Epithelial cell of prostate (primary cell): ENCODE measurements at regions not wholly inside any gene's neighbourhood (a gene's known extent, or its start where the extent isn't known, plus 50 kb on each side); places are given as distances from the start of the nearest gene placed in this dataset.

ENCODE experiments used
- DNase-seq: peaks from one replicate; pipeline ENCODE4 v3.0.0-alpha.2; 2011; ENCODE audit warnings: low read depth, low spot score
- H3K27ac ChIP-seq: fragments of 450-650 bp; 2 replicates; pipeline ENCODE4 v1.5.1; 2017; ENCODE audit warnings: mild to moderate bottlenecking

DNA sequence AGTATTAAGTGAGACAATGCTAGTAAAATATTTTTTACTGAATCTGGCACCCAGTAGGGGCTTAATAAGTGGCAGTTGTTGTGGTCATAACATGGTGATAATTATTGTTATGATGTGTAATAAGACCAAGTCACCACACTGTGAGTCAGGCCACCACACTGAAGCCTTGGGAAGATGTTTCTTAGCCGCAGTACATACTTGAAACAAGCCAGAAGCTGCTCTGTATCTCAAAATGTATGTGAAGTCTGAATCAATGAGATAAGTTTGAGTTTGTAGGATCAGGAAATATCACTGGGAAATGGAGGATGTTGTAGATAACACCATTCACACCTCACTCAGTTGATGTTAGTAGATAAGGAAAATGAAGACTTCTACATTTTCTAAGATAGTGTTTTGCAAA lies 51.3 kb upstream of the PTPN3 start:
- DNase-seq, result no peak
- no peak overlapping the region for H3K27ac ChIP-seq

DNA sequence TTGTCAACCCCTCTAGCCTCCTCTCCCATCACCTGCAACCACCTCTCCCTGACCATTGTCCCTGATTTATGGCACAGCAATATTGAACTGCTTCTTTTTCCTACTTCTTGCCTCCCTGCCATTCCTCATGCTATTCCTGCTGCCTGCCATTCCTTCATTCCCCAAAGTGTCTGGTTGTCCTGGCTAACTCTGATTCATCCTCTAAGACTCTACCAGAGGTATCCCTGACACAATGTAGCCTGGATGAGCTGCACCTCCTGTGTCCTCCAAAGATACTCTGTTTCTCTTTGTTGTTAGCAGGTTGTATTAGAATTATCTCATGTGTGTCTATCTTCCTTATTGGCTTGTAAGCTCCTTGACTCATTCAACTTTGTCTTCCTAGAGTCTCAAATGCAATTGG lies 53.5 kb upstream of the PTPN3 start:
- peak overlapping the region; percentile 21 for H3K27ac ChIP-seq

DNA sequence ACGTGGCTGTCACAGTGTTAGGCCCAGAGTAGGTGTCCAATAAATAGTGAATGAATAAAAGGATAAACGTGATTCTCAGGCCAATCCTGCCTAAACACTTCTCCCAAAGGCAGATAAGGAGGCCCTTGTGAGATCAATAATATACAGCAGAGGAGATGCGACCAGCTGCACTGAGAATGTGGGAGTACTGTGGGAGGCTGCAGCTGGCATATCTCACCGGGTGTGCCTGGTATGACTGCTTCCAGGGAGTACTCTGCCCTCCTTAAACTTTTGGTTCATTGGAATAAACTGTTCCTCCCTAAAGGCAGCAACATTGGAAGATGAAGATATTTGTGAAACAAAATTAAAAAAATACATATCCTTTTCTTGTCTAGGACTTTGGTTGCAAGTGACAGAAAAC lies 57.1 kb upstream of the PTPN3 start:
- peak overlapping the region; percentile 98 for H3K27ac ChIP-seq
- no peak for DNase-seq

More for the DNA sequence above, 53.5 kb upstream of the PTPN3 start:
- DNase-seq, result no peak

DNA sequence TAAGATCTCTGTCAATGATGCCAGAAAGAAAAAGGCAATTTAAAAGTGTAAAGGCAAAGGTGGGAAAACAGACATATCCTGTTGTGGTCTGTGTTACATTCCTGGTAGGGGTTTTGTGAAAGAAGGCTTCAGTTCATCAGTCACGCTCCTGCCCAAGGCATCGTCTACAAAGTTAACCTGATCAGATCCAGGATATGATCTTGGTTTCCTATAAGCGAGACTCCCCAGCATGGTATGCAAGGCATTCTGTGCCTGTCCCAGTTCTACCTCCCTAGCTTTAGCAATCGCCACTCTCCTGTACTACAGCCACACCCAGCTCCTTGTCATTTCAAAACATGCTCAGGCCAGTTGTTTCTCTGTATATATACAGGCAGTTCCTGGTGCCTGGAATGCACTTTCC lies 58.0 kb upstream of the PTPN3 start:
- DNase-seq, result peak; percentile 83
- peak overlapping the region; percentile 98 for H3K27ac ChIP-seq

DNA sequence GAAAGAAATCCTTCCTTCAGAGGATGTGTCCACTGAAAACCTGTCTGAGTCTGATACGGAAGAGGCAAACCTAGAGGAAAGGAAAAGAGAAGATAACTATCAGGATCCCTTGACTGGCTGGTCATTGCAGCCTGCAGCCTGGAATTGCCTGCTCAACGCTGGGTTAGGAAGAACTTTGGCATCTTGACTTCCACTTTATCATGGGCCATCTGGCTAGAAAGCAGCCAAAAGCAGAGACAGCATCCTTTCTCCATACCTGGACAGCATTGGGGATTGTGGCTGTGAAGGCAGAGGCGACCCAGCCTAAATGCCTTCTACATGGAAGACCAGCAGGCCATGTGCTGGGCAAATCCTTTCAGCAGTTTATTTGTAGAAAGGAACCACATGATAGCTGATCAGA lies 58.7 kb upstream of the PTPN3 start:
- peak overlapping the region; percentile 98 for H3K27ac ChIP-seq
- no peak for DNase-seq

DNA sequence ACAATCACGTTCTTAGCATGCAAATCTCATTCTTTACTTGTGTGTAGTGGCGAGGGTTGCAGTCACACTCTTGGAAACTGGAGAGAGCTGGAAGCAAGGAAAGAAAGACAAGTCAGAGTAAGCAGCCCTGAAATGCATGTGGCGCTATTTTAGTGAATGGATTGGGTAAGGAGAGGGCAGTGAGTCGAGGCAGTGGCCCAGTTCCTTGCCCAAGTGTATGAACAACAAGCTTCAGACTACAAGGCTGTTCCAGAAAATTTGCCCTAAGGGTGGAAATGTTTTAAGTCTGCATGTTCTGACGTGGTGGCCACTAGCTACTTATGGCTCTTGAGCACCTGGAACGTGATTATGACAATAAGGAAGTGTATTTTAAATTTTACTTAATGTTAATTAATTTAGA lies 59.4 kb upstream of the PTPN3 start:
- peak; percentile 66 for DNase-seq
- peak overlapping the region; percentile 98 for H3K27ac ChIP-seq

DNA sequence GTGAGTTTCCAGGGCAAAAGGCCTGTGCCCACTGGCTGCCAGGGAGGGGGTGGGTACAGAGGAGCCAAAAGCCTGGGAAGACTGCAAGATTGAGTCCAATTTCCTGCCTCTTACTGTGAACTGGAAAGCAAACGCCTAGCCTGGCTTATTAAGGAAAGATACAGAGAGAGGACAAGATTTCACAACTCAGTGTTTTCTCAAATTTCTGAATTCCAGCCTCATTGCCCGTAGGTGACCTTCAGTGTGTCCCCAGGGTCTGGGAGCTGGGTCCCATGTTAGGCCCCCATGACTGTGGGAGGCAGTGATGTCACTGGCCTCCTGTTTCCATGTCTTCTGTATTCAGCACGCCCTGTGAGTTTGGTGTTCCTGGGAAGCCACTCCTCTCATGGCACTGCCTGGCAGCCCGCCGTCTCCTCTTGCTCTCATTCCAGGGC lies 60.6 kb upstream of the PTPN3 start:
- no peak overlapping the region for H3K27ac ChIP-seq
- no peak for DNase-seq

DNA sequence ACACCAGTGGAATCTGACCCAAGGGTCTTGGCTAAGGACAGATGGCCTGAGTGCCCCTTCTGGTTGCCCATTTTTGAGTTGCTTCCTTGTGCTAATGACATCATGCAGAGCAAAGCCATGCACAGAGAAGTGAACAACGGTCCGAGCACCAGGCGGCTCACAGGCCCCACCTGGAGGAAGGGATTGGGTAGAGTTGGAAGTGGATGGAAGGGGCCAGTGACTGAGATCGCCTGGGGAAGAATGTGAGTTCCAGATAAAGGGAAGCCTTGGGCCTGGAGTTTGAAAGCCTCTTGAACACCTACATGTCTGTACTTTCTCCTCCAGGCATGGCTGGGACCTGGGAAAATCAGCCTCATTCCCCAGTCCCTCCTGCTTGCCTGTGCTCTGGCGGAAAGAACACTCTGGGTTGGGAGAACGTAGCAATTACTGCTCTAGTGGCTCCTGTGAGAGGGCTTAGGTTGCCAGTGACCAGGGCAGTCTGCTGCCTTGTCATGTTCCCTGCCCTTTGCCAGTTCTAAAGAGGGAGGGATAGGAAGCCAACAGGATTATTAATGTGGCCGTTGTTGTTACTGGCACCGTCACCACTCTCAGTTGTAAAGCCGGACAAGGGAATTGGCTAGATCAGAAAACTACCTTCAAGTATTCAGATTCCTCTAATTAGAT lies 62.5 kb upstream of the PTPN3 start:
- H3K27ac ChIP-seq, result no peak overlapping the region
- no peak for DNase-seq

DNA sequence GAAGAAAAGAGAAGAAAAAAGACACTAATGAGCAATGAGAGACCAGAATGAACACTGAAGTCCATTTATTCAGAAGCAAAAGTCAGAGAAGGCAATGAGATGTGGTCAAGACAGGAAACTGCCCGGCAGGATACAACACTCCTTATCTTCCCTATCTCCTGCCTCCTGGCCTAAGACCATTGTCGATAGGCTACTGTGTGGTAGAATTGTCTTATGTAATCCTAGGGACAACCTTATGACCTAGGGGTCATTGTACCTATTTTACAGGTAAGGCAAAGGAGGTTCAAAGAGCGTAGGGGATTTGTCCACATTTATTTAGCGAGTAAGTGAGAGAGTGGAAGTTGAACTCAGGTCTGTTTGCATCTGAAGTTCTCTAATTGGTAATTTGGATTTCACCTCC lies 63.0 kb upstream of the PTPN3 start:
- no peak for DNase-seq

DNA sequence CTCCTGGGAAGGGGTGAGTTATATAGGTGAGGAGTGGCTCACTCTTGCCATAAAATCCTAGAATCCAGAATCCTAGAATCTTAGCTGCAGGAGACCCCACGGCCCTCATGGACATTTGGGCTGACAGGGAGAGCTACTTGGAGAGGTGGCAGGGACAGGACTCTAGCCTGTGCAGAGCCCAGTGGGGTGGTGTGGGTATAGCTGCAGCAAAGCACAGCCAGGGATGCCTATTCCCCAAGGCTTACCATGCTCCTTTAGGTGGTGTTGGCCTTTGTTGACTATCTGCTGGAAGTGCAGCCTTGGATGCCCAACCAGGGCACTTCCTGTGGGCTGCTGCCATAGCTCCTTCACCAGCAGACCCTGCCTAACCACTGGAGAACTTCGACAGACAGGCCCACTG lies 70.0 kb upstream of the PTPN3 start:
- no peak for DNase-seq
- H3K27ac ChIP-seq, result no peak overlapping the region

More for the DNA sequence above, 63.0 kb upstream of the PTPN3 start:
- H3K27ac ChIP-seq, result no peak overlapping the region

DNA sequence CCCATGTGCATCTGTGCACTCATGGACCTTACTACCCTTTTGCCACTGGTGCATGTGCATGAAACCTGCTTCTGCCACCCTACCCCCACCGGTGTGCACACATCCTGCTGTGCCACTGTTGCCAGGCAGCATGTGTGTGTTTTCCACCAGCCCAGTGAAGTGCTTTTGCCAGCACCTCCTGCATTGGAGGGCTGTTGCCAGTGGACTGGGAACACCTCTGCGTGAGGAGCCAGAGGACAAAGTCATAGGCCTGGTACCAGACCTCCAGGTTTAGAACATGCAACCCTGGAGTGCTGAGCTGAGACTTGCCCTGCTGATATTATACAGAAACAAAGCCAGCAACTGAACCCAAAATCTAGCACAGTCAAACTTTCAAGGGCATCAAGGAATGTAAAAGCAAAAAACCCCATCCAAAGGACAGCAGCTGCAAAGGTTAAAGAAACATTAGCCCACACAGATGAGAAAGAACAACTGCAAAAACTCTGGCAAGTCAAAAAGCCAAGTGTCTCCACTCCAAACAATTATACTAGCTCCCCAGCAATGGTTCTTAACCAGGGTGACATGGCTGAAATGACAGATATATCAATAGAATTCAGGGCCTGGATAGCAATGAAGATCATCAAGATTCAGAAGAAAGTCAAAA lies 70.6 kb upstream of the PTPN3 start:
- no peak overlapping the region for H3K27ac ChIP-seq
- DNase-seq, result no peak

DNA sequence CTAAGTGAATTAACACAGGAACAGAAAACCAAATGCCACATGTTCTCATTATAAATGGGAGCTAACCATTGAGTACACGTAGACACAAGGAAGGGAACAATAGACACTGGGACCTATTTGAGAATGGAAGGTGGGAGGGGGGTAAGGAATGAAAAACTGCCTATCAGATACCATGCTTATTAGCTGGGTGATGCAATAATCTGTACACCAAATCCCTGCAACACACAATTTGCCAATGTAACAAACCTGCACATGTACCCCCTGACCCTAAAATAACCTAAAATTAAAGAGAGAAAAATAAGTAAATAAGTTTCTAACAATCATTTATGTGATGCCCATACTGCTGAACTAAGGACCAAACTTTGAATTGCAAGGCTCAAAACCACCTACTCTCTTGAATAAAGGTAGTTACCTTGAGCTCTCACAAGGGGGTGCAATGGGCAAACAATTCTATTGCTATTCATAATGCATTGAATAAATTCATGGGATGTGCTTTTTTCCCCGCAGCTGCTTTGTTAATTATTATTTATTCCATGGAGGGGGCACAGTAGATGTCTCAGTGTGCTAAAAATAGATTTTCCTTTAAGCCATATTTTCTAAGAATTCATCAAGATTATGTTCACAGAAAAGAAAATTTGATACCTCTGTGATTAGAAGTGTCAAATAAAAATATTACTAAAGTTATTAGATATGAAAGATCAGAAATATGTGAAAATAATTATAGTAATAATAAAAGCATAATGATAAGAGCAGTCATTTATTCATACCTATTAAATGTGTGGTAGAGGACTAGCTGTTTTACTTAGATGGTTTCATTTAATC lies 76.2 kb upstream of the PTPN3 start:
- no peak overlapping the region for H3K27ac ChIP-seq
- no peak for DNase-seq

DNA sequence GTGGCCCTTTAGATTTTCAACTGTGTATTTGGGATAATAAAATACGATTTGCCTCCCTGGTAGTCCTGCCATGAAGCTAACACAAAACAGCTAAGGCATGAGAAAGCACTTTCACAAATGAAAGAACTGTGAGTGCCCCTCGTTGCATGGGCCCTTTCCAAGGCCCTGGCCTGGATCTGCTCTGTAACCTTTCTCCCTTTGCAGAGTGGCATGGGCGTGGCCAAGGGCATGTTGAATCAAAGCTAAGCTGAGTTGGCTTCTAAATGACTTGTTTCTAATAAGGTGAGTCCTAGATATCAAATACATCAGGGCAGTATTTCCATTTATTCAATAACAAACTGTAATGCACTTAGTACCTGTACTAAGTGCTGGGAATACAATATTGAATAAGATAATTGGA lies 78.7 kb upstream of the PTPN3 start:
- no peak for DNase-seq
- H3K27ac ChIP-seq, result no peak overlapping the region

DNA sequence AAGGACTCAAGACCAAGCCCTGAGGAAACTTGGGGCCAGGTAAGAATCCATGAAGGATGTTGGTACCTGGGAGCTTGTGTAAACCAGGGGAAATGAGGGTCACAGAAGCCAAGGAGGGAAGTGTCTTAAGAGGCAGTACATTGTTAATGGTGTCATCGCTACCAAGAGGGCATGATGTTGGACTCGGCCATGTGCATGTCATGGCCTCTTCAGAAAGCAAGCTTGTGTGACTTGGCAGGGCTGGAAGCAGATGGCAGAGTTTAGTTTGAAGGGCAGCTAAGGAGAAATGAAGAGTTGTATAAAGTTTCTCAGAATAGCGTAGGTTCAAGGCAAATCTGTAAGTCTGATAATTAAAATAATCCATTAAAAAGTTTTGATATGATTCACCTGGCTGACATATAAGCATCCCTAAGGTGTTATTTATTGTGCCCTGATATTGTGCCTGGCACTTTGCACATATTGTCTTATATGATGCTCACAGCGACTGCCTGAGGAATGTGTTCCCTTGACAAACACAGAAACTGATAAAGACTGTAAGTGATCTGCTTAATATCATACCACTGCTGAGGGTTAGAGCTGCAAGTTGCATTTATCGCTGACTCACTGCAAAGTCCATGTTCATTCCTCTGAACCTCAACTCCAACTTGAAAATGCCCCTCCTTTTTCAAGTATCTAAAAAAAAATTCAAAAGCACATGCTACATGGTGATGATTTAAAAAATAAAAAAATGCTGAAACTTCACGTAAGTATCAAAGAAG lies 81.3 kb upstream of the PTPN3 start:
- no peak overlapping the region for H3K27ac ChIP-seq
- DNase-seq, result no peak

DNA sequence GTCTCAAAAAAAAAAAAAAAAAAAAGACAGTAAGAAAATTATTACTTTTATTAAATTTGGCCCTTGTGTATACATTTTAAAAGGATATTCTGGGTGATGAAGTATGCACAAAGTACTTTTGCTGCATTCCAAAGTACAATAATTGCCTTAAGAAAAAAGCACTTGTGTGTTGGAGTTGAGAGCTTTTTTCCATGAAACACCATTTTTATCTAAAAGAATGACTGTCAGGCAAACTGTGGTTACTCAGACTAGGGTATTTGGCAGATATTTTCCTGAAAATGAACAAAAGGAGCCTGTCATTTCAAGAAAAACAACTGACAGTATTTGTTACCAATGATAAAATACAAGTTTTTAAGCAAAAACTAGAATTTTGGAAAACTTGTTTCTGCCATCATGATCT lies 84.3 kb upstream of the PTPN3 start:
- no peak overlapping the region for H3K27ac ChIP-seq
- DNase-seq, result no peak

DNA sequence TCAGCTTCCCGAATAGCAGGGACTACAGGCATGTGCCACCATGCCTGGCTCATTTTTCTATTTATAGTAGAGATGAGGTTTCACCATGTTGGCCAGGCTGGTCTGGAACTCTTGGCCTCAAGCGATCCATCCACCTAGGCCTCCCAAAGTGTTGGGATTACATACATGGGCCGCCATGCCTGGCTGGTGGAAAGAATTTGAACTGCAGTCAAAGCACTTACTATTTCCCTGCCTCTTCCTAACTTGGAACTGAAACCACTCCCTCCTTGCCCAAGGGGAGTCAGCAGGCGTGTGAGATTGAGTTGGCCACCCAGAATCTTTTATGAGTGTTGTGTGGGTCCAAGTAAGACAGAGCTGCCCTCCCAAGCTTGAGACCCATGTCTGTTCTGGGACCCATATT lies 86.1 kb upstream of the PTPN3 start:
- H3K27ac ChIP-seq, result no peak overlapping the region
- no peak for DNase-seq

DNA sequence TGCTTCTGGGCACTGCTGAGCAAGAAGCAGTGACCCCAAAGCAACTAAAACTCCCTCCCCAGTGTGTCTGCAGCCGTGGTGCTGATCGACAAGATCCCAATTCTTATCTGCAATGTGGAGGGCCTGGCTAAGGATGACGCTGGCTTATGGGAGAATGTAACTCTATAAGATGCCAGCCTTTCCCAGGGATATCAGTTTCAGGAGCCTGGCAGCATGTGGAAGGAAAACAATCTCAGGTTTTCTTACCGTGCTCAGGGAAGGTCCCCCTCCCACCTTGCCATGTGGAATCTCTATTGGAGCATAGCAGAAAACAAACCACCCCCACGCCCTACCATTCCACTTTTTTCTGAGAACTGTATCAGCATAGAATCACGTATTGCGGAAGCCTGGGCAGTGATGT lies 87.7 kb upstream of the PTPN3 start:
- DNase-seq, result no peak
- no peak overlapping the region for H3K27ac ChIP-seq

DNA sequence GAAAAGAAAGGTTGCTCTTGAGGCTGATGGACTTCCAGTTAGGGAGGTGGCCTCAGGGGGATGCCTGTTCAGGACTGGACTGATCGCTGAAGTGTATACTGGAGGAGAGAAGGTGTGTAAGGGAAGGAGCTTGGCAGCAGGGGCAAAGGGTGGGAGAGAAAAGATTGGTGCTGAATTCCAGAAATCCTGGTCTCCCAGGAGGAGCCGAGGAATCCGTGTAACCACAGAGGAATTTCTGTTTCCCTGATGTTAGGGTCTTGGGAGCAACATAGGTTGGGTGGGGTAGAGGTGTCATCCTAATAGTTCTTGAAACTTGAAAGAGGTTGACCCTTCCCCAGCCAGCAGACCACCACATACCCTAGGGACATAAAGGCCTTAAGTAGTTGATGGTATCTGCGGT lies 88.9 kb upstream of the PTPN3 start:
- H3K27ac ChIP-seq, result no peak overlapping the region
- no peak for DNase-seq

DNA sequence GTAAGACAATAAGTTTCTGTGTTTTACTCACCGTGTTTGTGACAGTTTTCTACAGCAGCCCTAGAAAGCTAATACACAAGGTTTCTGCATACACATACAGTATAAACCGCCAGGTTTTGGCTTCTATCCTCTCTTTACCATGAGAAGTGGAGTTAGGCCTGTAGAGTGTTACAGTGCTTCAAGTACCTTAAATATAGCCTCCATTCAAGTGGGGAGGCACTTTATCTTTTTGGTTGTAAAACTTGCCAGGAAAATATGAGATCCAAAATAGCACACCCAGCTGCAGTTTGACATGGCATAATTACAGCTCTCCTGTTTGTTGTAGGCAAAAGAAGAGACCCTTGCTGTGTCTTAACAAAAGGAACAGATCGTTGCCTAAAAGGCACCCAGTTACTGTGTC lies 90.3 kb upstream of the PTPN3 start:
- no peak for DNase-seq
- H3K27ac ChIP-seq, result no peak overlapping the region

DNA sequence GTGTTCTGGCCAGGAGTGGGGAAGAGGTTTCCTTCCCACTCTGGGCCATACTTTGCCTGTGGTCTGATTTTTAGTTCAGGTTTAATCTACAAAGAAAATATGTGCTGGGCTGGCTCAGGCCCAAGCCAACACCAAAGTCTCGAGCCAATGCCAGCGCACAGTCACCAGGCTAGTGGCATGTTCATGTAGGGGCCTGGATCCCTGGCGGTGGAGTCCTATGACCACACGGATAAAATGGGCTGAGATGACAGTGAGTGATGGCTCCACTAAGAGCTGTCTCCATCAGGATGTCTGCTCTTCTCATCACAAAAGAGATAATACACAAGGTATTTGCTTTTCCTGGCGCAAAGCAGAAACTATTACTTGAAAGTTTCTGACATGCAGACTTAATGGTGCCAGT lies 92.9 kb upstream of the PTPN3 start:
- H3K27ac ChIP-seq, result no peak overlapping the region
- DNase-seq, result no peak

DNA sequence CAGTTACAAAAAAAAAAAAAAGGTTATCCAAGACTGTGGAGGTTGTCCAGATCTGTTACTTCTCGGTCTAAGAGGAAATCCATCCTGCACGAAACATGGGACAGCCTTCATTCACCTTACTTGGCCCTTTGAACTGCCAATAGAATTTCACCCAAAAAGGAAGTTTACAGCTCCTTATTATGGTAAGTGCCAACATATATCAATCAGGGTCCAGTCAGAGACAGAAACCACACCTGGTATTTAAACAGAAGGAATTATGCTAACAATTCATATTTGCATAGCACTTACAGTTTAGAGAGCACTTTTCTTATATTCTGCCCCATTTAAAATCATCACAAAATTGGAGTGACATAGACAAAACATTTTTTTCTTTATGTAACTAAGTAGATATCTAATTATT lies 93.6 kb upstream of the PTPN3 start:
- DNase-seq, result no peak
- H3K27ac ChIP-seq, result no peak overlapping the region
